Lung (tissue), 11 donors: ENCODE measurements at regions not wholly inside any gene's neighbourhood (a gene's known extent, or its start where the extent isn't known, plus 50 kb on each side); places are given as distances from the start of the nearest gene placed in this dataset.

ENCODE experiments used
- ATAC-seq: fragments of 200-7000 bp; cut with Tn5 transposase; one replicate; pipeline ENCODE4 v1.9.1; 2020; ENCODE audit warnings: moderate number of reproducible peaks; ENCODE audit not compliant: insufficient read depth, low FRiP score
- DNase-seq, 3 donors: peaks; one replicate each; pipeline ENCODE4 v3.0.0-alpha.2; 2013 to 2017
- H3K27ac ChIP-seq, 2 donors: one replicate each; pipeline ENCODE4 v1.5.1; 2013; ENCODE audit warnings: mild to moderate bottlenecking in 2 of 2, moderate library complexity in 2 of 2, control low read depth in 1 of 2, inconsistent platforms in 1 of 2, low read depth in 1 of 2, low read length in 1 of 2
- H3K27me3 ChIP-seq, 3 donors: one replicate each; pipeline ENCODE4 v1.5.1; 2013; ENCODE audit warnings: low read length in 2 of 3; ENCODE audit not compliant: control insufficient read depth in 3 of 3, insufficient read depth in 3 of 3
- H3K36me3 ChIP-seq, 4 donors: one replicate each; pipeline ENCODE4 v1.5.1; 2013; ENCODE audit warnings: low read length in 4 of 4, mild to moderate bottlenecking in 1 of 4, moderate library complexity in 1 of 4; ENCODE audit not compliant: control insufficient read depth in 4 of 4, insufficient read depth in 4 of 4
- H3K4me1 ChIP-seq, 5 donors: one replicate each; pipeline ENCODE4 v1.5.1; 2013; ENCODE audit warnings: low read length in 5 of 5, mild to moderate bottlenecking in 2 of 5, moderate library complexity in 1 of 5; ENCODE audit not compliant: control insufficient read depth in 5 of 5, insufficient read depth in 5 of 5
- H3K4me3 ChIP-seq: one replicate; pipeline ENCODE4 v1.5.1; 2013; ENCODE audit warnings: mild to moderate bottlenecking, control low read depth, moderate library complexity
- H3K9ac ChIP-seq, 2 donors: one replicate each; pipeline ENCODE4 v1.5.1; 2013; ENCODE audit warnings: low read length in 2 of 2, control low read depth in 1 of 2; ENCODE audit not compliant: insufficient read depth in 1 of 2
- H3K9me3 ChIP-seq, 4 donors: one replicate each; pipeline ENCODE4 v1.5.1; 2013; ENCODE audit warnings: low read length in 3 of 4, mild to moderate bottlenecking in 1 of 4, moderate library complexity in 1 of 4; ENCODE audit not compliant: control insufficient read depth in 4 of 4, insufficient read depth in 3 of 4
- WGBS, 2 donors: extraction: QIAGEN DNeasy Blood & Tissue Kit; methylation state at CpG; one replicate each; pipeline ENCODE4 v1.1.7; 2013; 5-methylcytosine and 5-hydroxymethylcytosine counted together
- TF ChIP-seq, protein P1 (sequence below): IDR thresholded peaks from 2 replicates; pipeline ENCODE4 v1.5.1; 2012; ENCODE audit warnings: mild to moderate bottlenecking; ENCODE audit errors: control extremely low read depth, extremely low read depth
- donor health status: control.
- donor health status: control.
- donor health status: Bipolar disorder and iron deficiency.
- donor health status: healthy.
- donor health status: DM: yes; HTN: yes; CAD: no.

DNA sequence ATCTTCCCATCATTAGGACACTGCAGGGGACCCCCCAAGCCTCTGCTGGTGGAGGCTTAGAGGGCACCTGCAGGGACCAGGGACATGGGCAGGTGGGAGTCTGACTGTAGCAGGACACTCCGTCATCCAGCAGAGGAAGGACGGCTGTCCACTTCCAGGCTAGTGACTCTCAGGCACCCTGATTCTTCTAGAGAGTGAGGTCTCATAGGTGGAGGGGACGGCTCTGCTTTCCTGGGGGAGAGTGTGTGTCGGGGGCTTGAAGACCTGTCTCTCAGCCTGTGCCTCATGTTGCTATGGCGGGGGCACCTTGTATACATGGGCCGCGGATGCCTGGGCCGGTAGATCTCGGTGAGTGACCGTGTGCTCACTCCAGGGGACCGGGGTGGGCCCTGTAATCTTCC is 1116.6 kb downstream of the BRD1 start:
- ATAC-seq = no peak
- Histone ChIP-seq H3K27me3 (no peaks in the 10 kb centered on the region), H3K9me3 (peaks cover 0 to 7% (median 0%) of the 10 kb centered on the region in 4 donors), H3K4me1 (no peaks in the 10 kb centered on the region), H3K27ac (no peak overlapping the region), H3K36me3 (no peaks in the 10 kb centered on the region), H3K9ac (no peak overlapping the region), H3K4me3 (no peak overlapping the region)
- 82 to 85% methylated on average over 11 of the region's 11 CpGs for WGBS, 2 donors
- no peak for DNase-seq
- TF ChIP-seq, protein P1, sequence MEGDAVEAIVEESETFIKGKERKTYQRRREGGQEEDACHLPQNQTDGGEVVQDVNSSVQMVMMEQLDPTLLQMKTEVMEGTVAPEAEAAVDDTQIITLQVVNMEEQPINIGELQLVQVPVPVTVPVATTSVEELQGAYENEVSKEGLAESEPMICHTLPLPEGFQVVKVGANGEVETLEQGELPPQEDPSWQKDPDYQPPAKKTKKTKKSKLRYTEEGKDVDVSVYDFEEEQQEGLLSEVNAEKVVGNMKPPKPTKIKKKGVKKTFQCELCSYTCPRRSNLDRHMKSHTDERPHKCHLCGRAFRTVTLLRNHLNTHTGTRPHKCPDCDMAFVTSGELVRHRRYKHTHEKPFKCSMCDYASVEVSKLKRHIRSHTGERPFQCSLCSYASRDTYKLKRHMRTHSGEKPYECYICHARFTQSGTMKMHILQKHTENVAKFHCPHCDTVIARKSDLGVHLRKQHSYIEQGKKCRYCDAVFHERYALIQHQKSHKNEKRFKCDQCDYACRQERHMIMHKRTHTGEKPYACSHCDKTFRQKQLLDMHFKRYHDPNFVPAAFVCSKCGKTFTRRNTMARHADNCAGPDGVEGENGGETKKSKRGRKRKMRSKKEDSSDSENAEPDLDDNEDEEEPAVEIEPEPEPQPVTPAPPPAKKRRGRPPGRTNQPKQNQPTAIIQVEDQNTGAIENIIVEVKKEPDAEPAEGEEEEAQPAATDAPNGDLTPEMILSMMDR = no peak

DNA sequence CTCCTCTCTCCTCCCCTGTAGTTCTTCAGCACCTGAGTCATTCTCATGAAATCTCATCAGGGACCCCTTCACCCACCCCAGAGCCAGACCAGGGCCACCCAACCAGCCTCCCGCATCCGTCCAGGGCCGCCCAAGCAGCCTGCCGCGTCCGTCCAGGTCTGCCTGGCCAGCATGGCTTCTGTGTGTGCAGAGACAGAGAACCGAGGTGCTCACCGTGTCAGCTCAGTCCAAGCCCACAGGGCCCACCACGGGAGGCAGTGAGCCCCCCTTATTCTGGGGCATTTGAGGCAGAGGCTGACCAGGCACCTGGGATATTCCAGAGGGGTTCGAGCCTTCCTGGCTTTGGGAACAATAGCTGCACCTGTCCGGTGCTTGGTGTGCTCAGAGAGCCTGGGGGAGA is 1117.3 kb downstream of the BRD1 start:
- Histone ChIP-seq H3K4me3 (no peak overlapping the region), H3K36me3 (no peaks in the 10 kb centered on the region), H3K4me1 (no peaks in the 10 kb centered on the region), H3K27me3 (no peaks in the 10 kb centered on the region), H3K9me3 (peaks cover 0 to 4% (median 0%) of the 10 kb centered on the region in 4 donors), H3K9ac (no peak overlapping the region), H3K27ac (no peak overlapping the region)
- TF ChIP-seq, protein P1 = no peak
- no peak for DNase-seq
- no peak for ATAC-seq
- 83 to 87% methylated on average over 11 of the region's 11 CpGs for WGBS, 2 donors

DNA sequence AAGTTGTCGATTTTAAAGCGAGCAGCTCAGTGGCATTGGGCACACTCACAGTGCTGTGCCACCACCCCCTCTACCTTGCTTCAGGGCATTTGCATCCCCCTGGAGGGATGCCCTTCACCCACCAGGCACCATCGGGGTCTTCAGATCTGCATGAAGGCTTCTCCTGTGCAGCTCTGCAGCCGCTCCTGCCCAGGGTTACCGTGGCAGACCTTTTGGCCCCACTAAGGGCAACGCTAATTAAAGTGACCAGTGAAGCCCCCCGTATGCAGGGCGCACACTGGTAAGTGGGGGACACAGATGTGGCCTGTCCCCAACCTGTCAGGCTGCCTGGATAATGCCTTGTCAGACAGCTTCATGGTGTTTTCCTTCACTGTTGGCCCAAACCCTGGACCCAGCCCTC is 1117.7 kb downstream of the BRD1 start:
- no peaks in the 10 kb centered on the region for H3K27me3 ChIP-seq
- no peak overlapping the region for H3K4me3 ChIP-seq
- peaks cover 0 to 3% (median 0%) of the 10 kb centered on the region in 4 donors for H3K9me3 ChIP-seq
- WGBS, 2 donors = 81 to 92% methylated on average over 8 of the region's 8 CpGs
- ATAC-seq (no peak), DNase-seq (no peak)
- H3K9ac ChIP-seq = no peak overlapping the region
- H3K27ac ChIP-seq = no peak overlapping the region
- H3K4me1 ChIP-seq = no peaks in the 10 kb centered on the region
- TF ChIP-seq, protein P1 = no peak
- H3K36me3 ChIP-seq = no peaks in the 10 kb centered on the region

DNA sequence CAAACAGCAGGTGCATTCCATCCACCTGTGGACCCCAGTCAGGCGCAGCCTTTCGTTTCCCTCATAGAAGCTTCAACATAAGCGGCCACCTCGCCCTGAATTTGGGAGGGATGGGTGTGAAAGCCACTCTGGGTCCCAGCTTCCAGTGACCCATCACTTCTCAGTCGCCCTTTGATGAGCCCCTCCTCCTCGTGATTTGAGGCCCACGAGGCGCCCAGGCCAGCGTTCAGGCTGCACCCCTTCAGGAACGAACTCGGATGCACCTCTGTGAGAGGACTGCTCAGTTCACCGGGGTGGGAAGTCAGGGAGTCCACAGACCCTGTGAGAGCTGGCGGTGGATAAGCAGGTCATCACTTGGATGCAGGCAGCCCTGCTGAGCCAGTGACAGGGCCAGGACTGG is 1118.2 kb downstream of the BRD1 start:
- 93 to 96% methylated on average over 13 of the region's 13 CpGs for WGBS, 2 donors
- ATAC-seq = no peak
- DNase-seq = no peak

More for the DNA sequence above, 1118.2 kb downstream of the BRD1 start:
- H3K27ac ChIP-seq = no peak overlapping the region
- H3K27me3 ChIP-seq = no peaks in the 10 kb centered on the region
- H3K9me3 ChIP-seq = peaks cover 0 to 1% (median 0%) of the 10 kb centered on the region in 4 donors
- no peak overlapping the region for H3K4me3 ChIP-seq
- no peaks in the 10 kb centered on the region for H3K36me3 ChIP-seq
- no peak overlapping the region for H3K9ac ChIP-seq
- no peaks in the 10 kb centered on the region for H3K4me1 ChIP-seq
- TF ChIP-seq, protein P1 = no peak
